GM06990 (cell line): ENCODE measurements at regions not wholly inside any gene's neighbourhood (a gene's known extent, or its start where the extent isn't known, plus 50 kb on each side); places are given as distances from the start of the nearest gene placed in this dataset.

Experiments
- DNase-seq: peaks from one replicate; pipeline ENCODE4 v3.0.0-alpha.2; 2011; ENCODE audit not compliant: insufficient read length; ENCODE audit errors: extremely low read depth
- H3K27me3 ChIP-seq: replicated peaks from 2 replicates; pipeline ENCODE4 v1.6.0; 2011; ENCODE audit warnings: low read length; ENCODE audit not compliant: control insufficient read depth, insufficient read depth
- H3K36me3 ChIP-seq: 2 replicates; pipeline ENCODE4 v1.5.1; 2011; ENCODE audit warnings: low read length; ENCODE audit not compliant: control insufficient read depth, insufficient read depth
- H3K4me3 ChIP-seq: replicated peaks from 2 replicates; pipeline ENCODE4 v1.5.1; 2011; ENCODE audit warnings: low read depth, mild to moderate bottlenecking, control low read depth, low read length
- TF ChIP-seq, protein P1 (sequence below): IDR thresholded peaks from 2 replicates; pipeline ENCODE4 v1.5.1; 2011; ENCODE audit warnings: low read length, control low read depth, mild to moderate bottlenecking, inconsistent platforms; ENCODE audit not compliant: insufficient read depth, poor library complexity, severe bottlenecking

DNA sequence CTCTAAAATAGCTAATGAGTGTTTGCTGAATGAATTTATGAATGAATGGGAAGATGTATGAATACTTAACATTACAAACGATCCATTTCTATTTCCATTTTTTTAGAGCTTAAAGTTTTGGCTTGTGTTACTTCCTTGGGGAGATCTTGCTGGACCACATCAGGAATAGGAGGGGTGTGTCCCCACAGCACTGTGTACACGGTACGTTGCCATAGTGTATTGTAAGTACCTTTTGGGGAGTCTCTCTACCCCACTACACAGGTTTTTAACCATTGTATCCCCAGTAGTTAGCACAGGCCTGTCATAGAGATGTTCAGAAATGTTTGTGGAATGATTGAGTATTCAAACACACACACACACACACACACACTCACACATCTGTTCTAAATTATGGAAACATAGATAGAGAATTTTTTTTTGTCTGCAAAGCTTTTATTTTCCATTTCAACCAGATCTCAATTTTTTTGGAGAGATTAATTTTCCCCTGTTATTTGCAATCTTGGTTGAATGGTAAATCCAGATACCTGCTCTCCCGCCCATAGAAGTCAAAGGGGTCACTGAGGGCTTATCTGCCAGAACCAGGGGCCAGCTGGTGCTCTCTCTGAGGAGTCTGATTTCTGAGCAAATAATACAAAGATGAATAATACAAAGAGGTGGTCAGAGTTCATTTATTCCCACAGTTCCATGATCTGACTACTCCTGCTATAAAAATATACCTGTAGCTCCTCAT lies 471.0 kb downstream of the INSC start:
- no peak for DNase-seq
- Histone ChIP-seq H3K4me3 (no peak overlapping the region), H3K27me3 (no peaks in the 10 kb centered on the region), H3K36me3 (no peaks in the 10 kb centered on the region)
- TF ChIP-seq, protein P1, sequence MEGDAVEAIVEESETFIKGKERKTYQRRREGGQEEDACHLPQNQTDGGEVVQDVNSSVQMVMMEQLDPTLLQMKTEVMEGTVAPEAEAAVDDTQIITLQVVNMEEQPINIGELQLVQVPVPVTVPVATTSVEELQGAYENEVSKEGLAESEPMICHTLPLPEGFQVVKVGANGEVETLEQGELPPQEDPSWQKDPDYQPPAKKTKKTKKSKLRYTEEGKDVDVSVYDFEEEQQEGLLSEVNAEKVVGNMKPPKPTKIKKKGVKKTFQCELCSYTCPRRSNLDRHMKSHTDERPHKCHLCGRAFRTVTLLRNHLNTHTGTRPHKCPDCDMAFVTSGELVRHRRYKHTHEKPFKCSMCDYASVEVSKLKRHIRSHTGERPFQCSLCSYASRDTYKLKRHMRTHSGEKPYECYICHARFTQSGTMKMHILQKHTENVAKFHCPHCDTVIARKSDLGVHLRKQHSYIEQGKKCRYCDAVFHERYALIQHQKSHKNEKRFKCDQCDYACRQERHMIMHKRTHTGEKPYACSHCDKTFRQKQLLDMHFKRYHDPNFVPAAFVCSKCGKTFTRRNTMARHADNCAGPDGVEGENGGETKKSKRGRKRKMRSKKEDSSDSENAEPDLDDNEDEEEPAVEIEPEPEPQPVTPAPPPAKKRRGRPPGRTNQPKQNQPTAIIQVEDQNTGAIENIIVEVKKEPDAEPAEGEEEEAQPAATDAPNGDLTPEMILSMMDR: no peak

DNA sequence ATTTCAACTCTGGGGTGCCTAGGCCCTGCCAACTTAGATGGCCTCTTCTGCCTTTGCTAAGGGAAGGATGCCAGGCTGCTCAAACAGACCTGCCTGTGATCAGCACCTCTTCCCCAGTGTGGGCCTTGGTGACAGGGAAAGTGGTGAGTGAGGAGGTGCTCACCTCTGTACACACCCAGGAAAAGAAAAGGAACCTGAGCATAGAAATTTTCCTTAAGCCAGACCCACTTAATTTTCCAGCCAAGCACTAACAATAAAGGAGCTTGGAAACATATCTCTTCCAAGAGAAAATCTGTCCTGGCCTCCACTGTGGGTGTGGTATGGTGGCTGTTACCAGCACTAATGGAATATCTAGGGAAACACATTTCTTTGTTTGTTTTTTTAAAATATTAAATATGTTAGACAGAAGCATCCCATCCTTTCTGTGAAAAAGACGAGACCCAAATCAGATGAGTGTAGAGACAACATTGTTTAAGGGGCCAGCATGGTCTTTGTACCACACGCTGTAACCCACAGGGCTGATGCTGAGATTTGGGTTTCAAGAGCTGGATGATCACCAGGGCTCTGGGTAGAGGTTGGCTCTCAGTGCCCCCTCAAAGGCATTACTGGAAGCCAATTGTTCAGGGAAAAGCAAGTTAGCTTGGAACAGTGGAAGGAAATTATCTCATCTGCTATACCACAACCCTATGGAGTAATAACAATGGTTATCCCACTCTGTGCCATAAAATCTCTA lies 472.2 kb downstream of the INSC start:
- TF ChIP-seq, protein P1: no peak
- H3K27me3 ChIP-seq: no peaks in the 10 kb centered on the region
- no peak for DNase-seq

DNA sequence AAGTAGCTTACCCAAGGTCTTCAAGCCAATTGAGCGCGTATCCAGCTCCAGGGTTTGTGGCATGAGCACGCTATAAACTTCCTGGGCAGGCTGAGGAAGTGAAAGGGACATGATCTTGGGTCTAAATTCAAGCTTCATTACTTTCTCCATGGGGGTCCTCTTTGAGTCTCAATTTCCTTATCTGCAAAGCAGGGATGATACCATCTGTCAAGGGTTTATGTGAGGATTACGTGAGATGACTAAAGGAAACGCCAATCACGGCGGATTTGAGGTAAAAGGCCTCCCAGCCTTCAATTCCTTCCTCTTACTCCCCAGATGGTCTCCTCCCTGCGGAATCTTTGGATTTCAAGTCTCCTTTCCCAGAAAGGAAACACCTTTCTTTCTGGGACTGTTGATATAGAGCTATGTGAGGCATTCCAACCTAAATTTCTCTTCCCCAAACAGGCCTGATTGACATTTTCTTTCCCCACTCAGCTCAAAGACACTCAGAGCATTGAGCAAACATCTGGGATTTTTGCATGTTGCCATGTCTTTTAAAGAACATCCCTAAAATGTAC lies 474.4 kb downstream of the INSC start:
- DNase-seq: no peak
- Histone ChIP-seq H3K36me3 (no peaks in the 10 kb centered on the region), H3K4me3 (no peak overlapping the region), H3K27me3 (no peaks in the 10 kb centered on the region)
- TF ChIP-seq, protein P1: no peak

More for the DNA sequence above, 472.2 kb downstream of the INSC start:
- Histone ChIP-seq H3K4me3 (no peak overlapping the region), H3K36me3 (no peaks in the 10 kb centered on the region)

DNA sequence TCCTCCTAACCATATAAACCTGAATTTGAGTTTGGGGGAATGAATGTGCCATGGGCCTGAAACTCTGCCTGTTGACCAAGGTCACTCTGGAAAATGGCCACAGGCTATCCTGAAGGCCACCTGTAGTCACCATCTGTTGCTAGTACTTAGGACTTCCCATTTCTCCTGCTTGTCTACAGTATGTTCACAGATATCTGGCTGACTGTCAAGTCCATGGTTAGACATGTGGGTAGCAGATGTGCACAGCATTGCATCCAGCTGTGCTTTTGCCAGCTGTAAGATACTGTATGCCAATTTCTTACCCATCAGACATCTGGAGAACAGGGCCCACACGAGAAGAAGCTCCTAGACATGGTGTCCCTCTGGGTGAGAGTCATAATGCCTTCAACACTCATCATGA lies 475.4 kb downstream of the INSC start:
- TF ChIP-seq, protein P1: no peak
- no peak for DNase-seq
- Histone ChIP-seq H3K36me3 (no peaks in the 10 kb centered on the region), H3K4me3 (no peak overlapping the region), H3K27me3 (no peaks in the 10 kb centered on the region)

DNA sequence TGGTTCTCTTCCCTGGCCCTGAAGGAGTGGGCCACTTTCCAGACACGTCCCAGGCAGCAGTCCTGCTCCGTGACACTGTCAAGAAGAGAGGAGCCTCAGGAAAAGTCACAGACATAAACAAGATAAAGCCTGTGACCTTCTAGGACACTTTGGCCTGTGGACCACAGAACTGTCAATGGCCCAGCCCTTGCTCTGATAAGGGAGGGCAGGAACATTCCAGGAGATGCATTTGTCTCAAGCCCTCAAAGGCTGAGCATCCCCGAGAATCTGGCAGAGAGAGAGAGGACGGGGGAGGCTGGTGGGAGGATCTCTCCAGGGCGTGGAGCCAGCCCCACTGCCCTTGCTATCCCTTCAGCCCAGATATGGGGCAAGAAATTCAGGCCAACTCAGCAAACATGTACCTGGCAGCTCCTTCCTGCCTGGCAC lies 476.4 kb downstream of the INSC start:
- no peaks in the 10 kb centered on the region for H3K36me3 ChIP-seq
- TF ChIP-seq, protein P1: no peak
- no peak overlapping the region for H3K4me3 ChIP-seq
- no peaks in the 10 kb centered on the region for H3K27me3 ChIP-seq
- DNase-seq: no peak
